PC-3 (cell line): ENCODE measurements at regions not wholly inside any gene's neighbourhood (a gene's known extent, or its start where the extent isn't known, plus 50 kb on each side); places are given as distances from the start of the nearest gene placed in this dataset.

Experiments
- ATAC-seq: fragments of 200-7000 bp; cut with Tn5 transposase; 2 replicates; pipeline ENCODE4 v1.9.1; 2020; ENCODE audit warnings: mild to moderate bottlenecking, moderate library complexity
- BruUV-seq: library from RNA; stranded (reverse); fragments of 400-500 nt; replicated peaks from 2 replicates; lab custom pipeline; 2021; lab: Mats Ljungman, UMichigan
- CTCF ChIA-PET: fragments of 300-600 bp; sonication (Branson Sonifier 250); formaldehyde crosslinking; loops from one replicate; lab custom pipeline; 2022; ENCODE audit warnings: antibody characterized with exemption; lab: Charles Lee
- POLR2A ChIA-PET: fragments of 300-600 bp; sonication (Branson Sonifier 250); formaldehyde crosslinking; loops from one replicate; lab custom pipeline; 2022; ENCODE audit warnings: antibody characterized with exemption; ENCODE audit not compliant: unreplicated experiment; lab: Charles Lee
- DNase-seq: peaks from one replicate; pipeline ENCODE4 v3.0.0-alpha.2; 2015
- H2AFZ ChIP-seq: fragments of 300-600 bp; sonication (generic); 2 replicates; pipeline ENCODE4 v1.6.0; 2016; ENCODE audit warnings: antibody characterized with exemption, low read length
- H3F3A ChIP-seq: fragments of 300-600 bp; sonication (generic); one replicate; pipeline ENCODE4 v1.6.0; 2017; ENCODE audit warnings: antibody characterized with exemption, low read length, control low read depth, mild to moderate bottlenecking; ENCODE audit not compliant: unreplicated experiment
- H3K27ac ChIP-seq: fragments of 300-600 bp; sonication (generic); 2 replicates; pipeline ENCODE4 v1.5.1; 2016; ENCODE audit warnings: mild to moderate bottlenecking, low read length
- H3K27me3 ChIP-seq: fragments of 300-600 bp; sonication (generic); 2 replicates; pipeline ENCODE4 v1.6.1; 2016; ENCODE audit warnings: low read length, mixed read lengths
- H3K36me3 ChIP-seq: fragments of 300-600 bp; sonication (generic); 2 replicates; pipeline ENCODE4 v1.6.1; 2016; ENCODE audit warnings: low read depth, mixed run types, low read length, mixed read lengths
- H3K4me1 ChIP-seq: fragments of 300-600 bp; sonication (generic); 2 replicates; pipeline ENCODE4 v1.5.1; 2016; ENCODE audit warnings: low read length; ENCODE audit not compliant: insufficient read depth
- H3K4me2 ChIP-seq: fragments of 300-600 bp; sonication (generic); 2 replicates; pipeline ENCODE4 v1.6.0; 2016; ENCODE audit warnings: low read length
- H3K4me3 ChIP-seq: fragments of 300-600 bp; sonication (generic); 2 replicates; pipeline ENCODE4 v1.5.1; 2016; ENCODE audit warnings: mild to moderate bottlenecking, low read length, mixed read lengths
- H3K79me2 ChIP-seq: fragments of 300-600 bp; sonication (generic); 2 replicates; pipeline ENCODE4 v1.6.1; 2017; ENCODE audit warnings: low read length, mixed read lengths
- H3K9ac ChIP-seq: fragments of 300-600 bp; sonication (generic); 2 replicates; pipeline ENCODE4 v1.6.0; 2016; ENCODE audit warnings: mild to moderate bottlenecking, low read length
- H3K9me2 ChIP-seq: fragments of 300-600 bp; sonication (generic); replicated peaks from 2 replicates; pipeline ENCODE4 v1.6.1; 2016; ENCODE audit warnings: mixed run types, low read length, mixed read lengths
- H3K9me3 ChIP-seq: fragments of 300-600 bp; sonication (generic); 2 replicates; pipeline ENCODE4 v1.6.1; 2016; ENCODE audit warnings: low read length, mixed read lengths
- H4K20me1 ChIP-seq: fragments of 300-600 bp; sonication (generic); 2 replicates; pipeline ENCODE4 v1.6.1; 2016; ENCODE audit warnings: low read length, mixed read lengths
- CTCF ChIP-seq: fragments of 300-600 bp; sonication (generic); conservative IDR thresholded peaks from 2 replicates; pipeline ENCODE4 v1.5.1; 2017; ENCODE audit warnings: antibody characterized with exemption, low read depth, mild to moderate bottlenecking, low read length
- EZH2 ChIP-seq: fragments of 300-600 bp; sonication (generic); IDR thresholded peaks from one replicate; pipeline ENCODE4 v1.6.1; 2017; ENCODE audit warnings: antibody characterized with exemption, mild to moderate bottlenecking, low read length; ENCODE audit not compliant: unreplicated experiment
- EZH2phosphoT487 ChIP-seq: fragments of 300-600 bp; sonication (generic); IDR thresholded peaks from 2 replicates; pipeline ENCODE4 v1.6.1; 2018; ENCODE audit warnings: mild to moderate bottlenecking, antibody characterized with exemption, low read length, borderline replicate concordance
- intact Hi-C: fragments of 100-400 bp; cut with micrococcal nuclease; formaldehyde crosslinking; loops from 2 replicates; pipeline ENCODE4 v1.9.0; 2023

- DNase-seq (no peak), ATAC-seq (no peak)
- H4K20me1 ChIP-seq: no peaks in the 10 kb centered on the region
- TF ChIP-seq EZH2 (no peak), EZH2phosphoT487 (no peak)
- no peak overlapping the region for H3K27ac ChIP-seq
- ChIA-PET POLR2A (no interaction called here), CTCF (no interaction called here)
- H2AFZ ChIP-seq: no peak overlapping the region
- H3F3A ChIP-seq: no peaks in the 10 kb centered on the region
- H3K9ac ChIP-seq: no peak overlapping the region
- intact Hi-C loops: no loop called here
- no peaks in the 10 kb centered on the region for H3K79me2 ChIP-seq
- no peaks in the 10 kb centered on the region for H3K9me2 ChIP-seq
- no peaks in the 10 kb centered on the region for H3K36me3 ChIP-seq
- H3K4me1 ChIP-seq: no peaks in the 10 kb centered on the region
- 0 out of 2 replicates have a peak, but pooled peaks cover 11% of the 10 kb centered on the region for H3K9me3 ChIP-seq
- H3K27me3 ChIP-seq: peaks cover 14% of the 10 kb centered on the region
- no peak overlapping the region for H3K4me3 ChIP-seq
- no peak overlapping the region for H3K4me2 ChIP-seq
- BruUV-seq: no TSS peak
These were observed 302.7 kb upstream of the MYOCD start for GRCh38 chr17:12362853-12363455.

GRCh38 chr17:12365805-12366204 is 299.9 kb upstream of the MYOCD start:
- CTCF ChIA-PET: interaction anchor here (0.6 kb wide), 1 partner anchor 1719 kb away, joined by 4 read pairs; no protein-coding TSS in a partner anchor

GRCh38 chr17:12369065-12369464 is 296.6 kb upstream of the MYOCD start:
- ChIA-PET POLR2A (no interaction called here), CTCF (no interaction called here)
- Histone ChIP-seq H2AFZ (no peak overlapping the region), H3K79me2 (no peaks in the 10 kb centered on the region), H3K4me1 (no peaks in the 10 kb centered on the region), H3F3A (no peaks in the 10 kb centered on the region), H3K4me3 (no peak overlapping the region), H3K9ac (no peak overlapping the region), H3K36me3 (no peaks in the 10 kb centered on the region), H3K4me2 (no peak overlapping the region), H4K20me1 (no peaks in the 10 kb centered on the region), H3K27me3 (no peaks in the 10 kb centered on the region), H3K9me2 (no peaks in the 10 kb centered on the region), H3K27ac (no peak overlapping the region), H3K9me3 (peaks cover 7% of the 10 kb centered on the region; the same call in 1 of the 2 replicates)
- TF ChIP-seq EZH2: no peak
- TF ChIP-seq CTCF: no peak
- TF ChIP-seq EZH2phosphoT487: no peak
- no TSS peak for BruUV-seq
- intact Hi-C loops: no loop called here
- ATAC-seq: no peak
- DNase-seq: no peak

More at GRCh38 chr17:12365805-12366204, 299.9 kb upstream of the MYOCD start:
- Histone ChIP-seq H3K9me2 (no peaks in the 10 kb centered on the region), H3K9ac (no peak overlapping the region), H3K27me3 (no peaks in the 10 kb centered on the region), H3K4me2 (no peak overlapping the region), H3F3A (no peaks in the 10 kb centered on the region), H3K4me1 (no peaks in the 10 kb centered on the region), H4K20me1 (no peaks in the 10 kb centered on the region), H3K4me3 (no peak overlapping the region), H3K79me2 (no peaks in the 10 kb centered on the region), H3K9me3 (0 out of 2 replicates have a peak, but pooled peaks cover 11% of the 10 kb centered on the region), H3K36me3 (no peaks in the 10 kb centered on the region), H3K27ac (no peak overlapping the region), H2AFZ (no peak overlapping the region)
- BruUV-seq: no TSS peak
- no peak for DNase-seq
- intact Hi-C loops: no loop called here
- POLR2A ChIA-PET: no interaction called here
- no peak for ATAC-seq
- TF ChIP-seq CTCF (no peak), EZH2 (no peak), EZH2phosphoT487 (no peak)
